CD14-positive monocyte (primary cell): ENCODE measurements at regions not wholly inside any gene's neighbourhood (a gene's known extent, or its start where the extent isn't known, plus 50 kb on each side); places are given as distances from the start of the nearest gene placed in this dataset.

Experiments
- DNase-seq, 3 donors: peaks; one replicate each; pipeline ENCODE4 v3.0.0-alpha.2; 2011 to 2022
- H2AFZ ChIP-seq: 2 replicates; pipeline ENCODE4 v1.6.0; 2012; ENCODE audit warnings: mild to moderate bottlenecking, low read depth, low read length, inconsistent platforms; ENCODE audit not compliant: insufficient read depth, poor library complexity, severe bottlenecking
- H3K27ac ChIP-seq, 2 donors: 1 replicate in 1 of 2; 2 replicates in 1 of 2; pipeline ENCODE4 v1.5.1; 2012 to 2013; ENCODE audit warnings: low read length in 2 of 2, control low read depth in 1 of 2, inconsistent platforms in 1 of 2, low read depth in 1 of 2, mild to moderate bottlenecking in 1 of 2
- H3K27me3 ChIP-seq, 2 donors: one replicate each; pipeline versions ENCODE4 v1.6.0 to v1.6.1; 2011 to 2013; ENCODE audit warnings: low read length in 2 of 2; ENCODE audit not compliant: control insufficient read depth in 2 of 2, insufficient read depth in 2 of 2
- H3K36me3 ChIP-seq, 2 donors: replicated peaks in 1 of 2; 1 replicate in 1 of 2; 2 replicates in 1 of 2; pipeline versions ENCODE4 v1.5.1 to v1.6.1; 2012 to 2013; ENCODE audit warnings: low read length in 2 of 2, control low read depth in 1 of 2, inconsistent platforms in 1 of 2, mild to moderate bottlenecking in 1 of 2; ENCODE audit not compliant: insufficient read depth in 2 of 2, control insufficient read depth in 1 of 2
- H3K4me1 ChIP-seq, 2 donors: 1 replicate in 1 of 2; 2 replicates in 1 of 2; pipeline versions ENCODE4 v1.5.1 to v1.6.1; 2012 to 2013; ENCODE audit warnings: low read length in 2 of 2, control low read depth in 1 of 2, inconsistent platforms in 1 of 2, mild to moderate bottlenecking in 1 of 2, moderate library complexity in 1 of 2; ENCODE audit not compliant: insufficient read depth in 2 of 2, control insufficient read depth in 1 of 2
- H3K4me2 ChIP-seq: replicated peaks from 2 replicates; pipeline ENCODE3; 2012; ENCODE audit warnings: low read length, moderate library complexity, mild to moderate bottlenecking; ENCODE audit not compliant: poor library complexity, severe bottlenecking; ENCODE audit errors: extremely low read depth
- H3K4me3 ChIP-seq, 3 experiments: fragments of 200-600 bp in 1 of 3; sonication (generic) in 1 of 3; replicated peaks in 1 of 3; 1 replicate in 2 of 3; 2 replicates in 1 of 3; pipeline ENCODE4 v1.5.1; 2011 to 2013; ENCODE audit warnings: low read length in 3 of 3, mild to moderate bottlenecking in 3 of 3, control low read depth in 2 of 3, low read depth in 2 of 3, inconsistent platforms in 1 of 3, moderate library complexity in 1 of 3
- H3K79me2 ChIP-seq: 2 replicates; pipeline ENCODE4 v1.6.0; 2012; ENCODE audit warnings: mild to moderate bottlenecking, control low read depth, inconsistent platforms, low read length, moderate library complexity; ENCODE audit not compliant: insufficient read depth
- H3K9ac ChIP-seq: 2 replicates; pipeline ENCODE4 v1.6.0; 2017; ENCODE audit warnings: low read length, mild to moderate bottlenecking; ENCODE audit not compliant: insufficient read depth, poor library complexity, severe bottlenecking
- H3K9me3 ChIP-seq, 2 donors: replicated peaks in 1 of 2; 1 replicate in 1 of 2; 2 replicates in 1 of 2; pipeline versions ENCODE4 v1.5.1 to v1.6.1; 2012 to 2013; ENCODE audit warnings: low read length in 2 of 2, control low read depth in 1 of 2; ENCODE audit not compliant: control insufficient read depth in 1 of 2, insufficient read depth in 1 of 2
- H4K20me1 ChIP-seq: 2 replicates; pipeline ENCODE4 v1.6.0; 2012; ENCODE audit warnings: mild to moderate bottlenecking, low read length, control low read depth, moderate library complexity; ENCODE audit not compliant: insufficient read depth
- H3K27ac Mint-ChIP-seq, 7 donors: one replicate each; pipeline ENCODE4 v1.8.0; 2020; ENCODE audit warnings: mild to moderate bottlenecking in 7 of 7, mixed read lengths in 7 of 7, moderate library complexity in 6 of 7, inconsistent platforms in 2 of 7
- H3K27me3 Mint-ChIP-seq, 3 donors: one replicate each; pipeline ENCODE4 v1.8.0; 2021 to 2022; ENCODE audit warnings: low read depth in 3 of 3, mild to moderate bottlenecking in 3 of 3, mixed read lengths in 3 of 3, moderate library complexity in 3 of 3, inconsistent platforms in 1 of 3
- H3K36me3 Mint-ChIP-seq, 2 donors: one replicate each; pipeline ENCODE4 v1.8.0; 2020; ENCODE audit warnings: mixed read lengths in 2 of 2, inconsistent platforms in 1 of 2, mild to moderate bottlenecking in 1 of 2
- H3K4me1 Mint-ChIP-seq: one replicate; pipeline ENCODE4 v1.8.0; 2020; ENCODE audit warnings: mild to moderate bottlenecking, mixed read lengths
- H3K4me3 Mint-ChIP-seq, 2 donors: one replicate each; pipeline ENCODE4 v1.8.0; 2020; ENCODE audit warnings: mild to moderate bottlenecking in 2 of 2, mixed read lengths in 2 of 2, moderate library complexity in 1 of 2
- H3K9me3 Mint-ChIP-seq, 7 donors: one replicate each; pipeline ENCODE4 v1.8.0; 2020 to 2022; ENCODE audit warnings: mixed read lengths in 7 of 7, mild to moderate bottlenecking in 6 of 7, moderate library complexity in 6 of 7, inconsistent platforms in 2 of 7
- WGBS: methylation state at CpG from one replicate; pipeline ENCODE4 v1.1.5; 2013; ENCODE audit warnings: missing lambda C conversion rate; ENCODE audit not compliant: insufficient coverage; 5-methylcytosine and 5-hydroxymethylcytosine counted together
- intact Hi-C, 2 donors: fragments of 100-400 bp; cut with micrococcal nuclease; formaldehyde crosslinking; loops; one replicate each; pipeline versions ENCODE4 v1.15.0 to v1.15.1; 2023
- TF ChIP-seq, protein P1 (sequence below): fragments of 200-600 bp; IDR thresholded peaks from one replicate; pipeline ENCODE4 v1.8.0; 2022; ENCODE audit warnings: antibody characterized with exemption, mild to moderate bottlenecking

DNA sequence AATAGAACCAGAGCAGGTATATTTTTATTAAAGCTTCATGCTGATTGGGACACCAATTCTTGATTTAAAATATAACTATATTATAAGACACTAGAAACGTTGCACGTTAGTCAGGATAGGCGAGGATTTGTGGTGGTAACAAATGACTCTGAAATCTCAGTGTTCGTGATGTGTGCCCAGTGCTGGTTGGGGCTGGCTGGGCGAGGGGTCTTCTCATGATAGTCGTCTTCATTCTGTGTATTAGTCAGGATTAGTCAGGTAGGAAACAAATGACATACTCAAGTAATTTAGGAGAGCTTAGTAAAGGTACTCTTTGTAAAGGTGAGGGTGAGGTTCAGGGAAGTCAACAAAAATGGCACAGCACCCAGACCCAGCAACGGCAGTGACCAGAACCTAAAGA is 73.9 kb upstream of the HIF1A start:
- Histone ChIP-seq H3K36me3 (no peaks in the 10 kb centered on the region), H2AFZ (no peak overlapping the region), H3K79me2 (no peaks in the 10 kb centered on the region), H4K20me1 (no peaks in the 10 kb centered on the region), H3K4me3 (no peak overlapping the region), H3K4me2 (no peak overlapping the region), H3K27me3 (no peaks in the 10 kb centered on the region), H3K9ac (no peak overlapping the region), H3K27ac (no peak overlapping the region), H3K9me3 (no peaks in the 10 kb centered on the region), H3K4me1 (no peaks in the 10 kb centered on the region)
- no peaks in the 10 kb centered on the region for H3K36me3 Mint-ChIP-seq
- H3K4me1 Mint-ChIP-seq = peaks cover 15% of the 10 kb centered on the region
- H3K27ac Mint-ChIP-seq = no peak overlapping the region
- H3K27me3 Mint-ChIP-seq = peaks cover 0 to 8% (median 2%) of the 10 kb centered on the region in 3 donors
- no peak overlapping the region for H3K4me3 Mint-ChIP-seq
- peaks cover 0 to 4% (median 0%) of the 10 kb centered on the region in 7 donors for H3K9me3 Mint-ChIP-seq
- 100% methylated on average over 3 of the region's 7 CpGs for WGBS
- no peak for DNase-seq
- intact Hi-C loops = no loop called here
- TF ChIP-seq, protein P1, sequence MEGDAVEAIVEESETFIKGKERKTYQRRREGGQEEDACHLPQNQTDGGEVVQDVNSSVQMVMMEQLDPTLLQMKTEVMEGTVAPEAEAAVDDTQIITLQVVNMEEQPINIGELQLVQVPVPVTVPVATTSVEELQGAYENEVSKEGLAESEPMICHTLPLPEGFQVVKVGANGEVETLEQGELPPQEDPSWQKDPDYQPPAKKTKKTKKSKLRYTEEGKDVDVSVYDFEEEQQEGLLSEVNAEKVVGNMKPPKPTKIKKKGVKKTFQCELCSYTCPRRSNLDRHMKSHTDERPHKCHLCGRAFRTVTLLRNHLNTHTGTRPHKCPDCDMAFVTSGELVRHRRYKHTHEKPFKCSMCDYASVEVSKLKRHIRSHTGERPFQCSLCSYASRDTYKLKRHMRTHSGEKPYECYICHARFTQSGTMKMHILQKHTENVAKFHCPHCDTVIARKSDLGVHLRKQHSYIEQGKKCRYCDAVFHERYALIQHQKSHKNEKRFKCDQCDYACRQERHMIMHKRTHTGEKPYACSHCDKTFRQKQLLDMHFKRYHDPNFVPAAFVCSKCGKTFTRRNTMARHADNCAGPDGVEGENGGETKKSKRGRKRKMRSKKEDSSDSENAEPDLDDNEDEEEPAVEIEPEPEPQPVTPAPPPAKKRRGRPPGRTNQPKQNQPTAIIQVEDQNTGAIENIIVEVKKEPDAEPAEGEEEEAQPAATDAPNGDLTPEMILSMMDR = no peak

DNA sequence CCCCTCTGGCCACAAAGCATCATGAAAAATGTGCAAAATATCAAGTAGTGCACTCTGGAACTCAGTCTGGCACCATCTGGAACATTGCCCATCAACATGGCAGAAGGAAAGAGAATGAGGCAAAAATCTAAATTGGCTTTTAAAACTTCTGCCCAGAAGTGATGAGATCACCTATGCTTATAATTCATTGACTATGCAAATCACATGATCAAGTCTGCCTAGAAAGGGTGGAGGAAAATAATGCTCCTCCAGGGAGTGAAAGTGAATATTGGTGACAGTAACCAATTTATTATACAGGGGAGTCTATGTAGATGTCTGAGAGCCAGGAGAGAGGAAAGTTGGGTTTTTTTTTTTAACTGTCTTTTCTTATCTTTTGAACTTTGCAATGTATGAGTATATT is 73.3 kb upstream of the HIF1A start:
- TF ChIP-seq, protein P1 = no peak
- Histone ChIP-seq H3K36me3 (no peaks in the 10 kb centered on the region), H3K4me3 (no peak overlapping the region), H3K4me2 (no peak overlapping the region), H2AFZ (no peak overlapping the region), H3K27ac (no peak overlapping the region), H4K20me1 (no peaks in the 10 kb centered on the region), H3K9me3 (no peaks in the 10 kb centered on the region), H3K4me1 (no peaks in the 10 kb centered on the region), H3K79me2 (no peaks in the 10 kb centered on the region), H3K9ac (no peak overlapping the region), H3K27me3 (no peaks in the 10 kb centered on the region)
- intact Hi-C loops = no loop called here
- H3K4me3 Mint-ChIP-seq = no peak overlapping the region
- H3K27ac Mint-ChIP-seq = no peak overlapping the region
- peaks cover 15% of the 10 kb centered on the region for H3K4me1 Mint-ChIP-seq
- no peaks in the 10 kb centered on the region for H3K36me3 Mint-ChIP-seq
- DNase-seq = no peak
- peaks cover 0 to 4% (median 0%) of the 10 kb centered on the region in 7 donors for H3K9me3 Mint-ChIP-seq
- H3K27me3 Mint-ChIP-seq = peaks cover 0 to 8% (median 2%) of the 10 kb centered on the region in 3 donors
